Left ventricle myocardium inferior (tissue), 1 donor: ENCODE measurements at regions not wholly inside any gene's neighbourhood (a gene's known extent, or its start where the extent isn't known, plus 50 kb on each side); places are given as distances from the start of the nearest gene placed in this dataset.

Experiments used
- DNase-seq: peaks from one replicate; pipeline ENCODE4 v3.0.0-alpha.2; 2020
- H3K27ac ChIP-seq: fragments of 200-600 bp; replicated peaks from 2 replicates; pipeline ENCODE4 v1.8.0; 2021
- H3K27me3 ChIP-seq: fragments of 200-600 bp; 2 replicates; pipeline ENCODE4 v1.8.0; 2021; ENCODE audit warnings: low read depth
- H3K36me3 ChIP-seq: fragments of 200-600 bp; 2 replicates; pipeline ENCODE4 v1.8.0; 2021
- H3K4me1 ChIP-seq: fragments of 200-600 bp; 2 replicates; pipeline ENCODE4 v1.8.0; 2021
- H3K4me3 ChIP-seq: fragments of 200-600 bp; 2 replicates; pipeline ENCODE4 v1.8.0; 2021; ENCODE audit warnings: mild to moderate bottlenecking, moderate library complexity
- H3K9me3 ChIP-seq: fragments of 200-600 bp; replicated peaks from 2 replicates; pipeline ENCODE4 v1.8.0; 2021
- intact Hi-C: fragments of 100-400 bp; cut with micrococcal nuclease; formaldehyde crosslinking; loops from one replicate; pipeline ENCODE4 v1.11.0; 2022
- TF ChIP-seq, protein P1 (sequence below): fragments of 200-600 bp; IDR thresholded peaks from 2 replicates; pipeline ENCODE4 v1.8.0; 2021; ENCODE audit warnings: antibody characterized with exemption, mild to moderate bottlenecking, borderline replicate concordance
- donor health status: DM: no; HTN: yes; CAD: no; lungs with severe emphysema.

DNA sequence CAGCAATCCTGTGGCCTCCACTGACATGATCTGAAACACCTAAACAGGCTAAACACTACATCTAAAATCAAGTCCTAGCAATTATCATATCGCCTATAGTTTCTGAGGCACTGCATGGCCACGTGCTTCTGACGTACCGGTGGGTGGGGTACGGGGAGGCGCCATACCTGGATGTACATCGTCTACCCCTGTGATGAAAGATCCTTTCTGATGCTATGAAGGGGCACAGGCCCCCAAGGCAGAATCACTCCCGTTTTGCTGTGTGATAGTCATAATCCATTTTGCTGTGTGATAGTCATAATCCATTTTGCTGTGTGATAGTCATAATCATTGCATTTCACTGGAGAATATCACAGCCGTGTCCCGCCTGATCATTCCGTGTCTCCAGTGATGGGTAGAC is 118.7 kb upstream of the SOX1 start:
- Histone ChIP-seq H3K4me1 (no peaks in the 10 kb centered on the region), H3K36me3 (no peaks in the 10 kb centered on the region), H3K9me3 (peaks cover 19% of the 10 kb centered on the region), H3K4me3 (no peak overlapping the region), H3K27ac (no peak overlapping the region), H3K27me3 (peaks cover 87% of the 10 kb centered on the region)
- intact Hi-C loops, result no loop called here
- no peak for DNase-seq
- TF ChIP-seq, protein P1, sequence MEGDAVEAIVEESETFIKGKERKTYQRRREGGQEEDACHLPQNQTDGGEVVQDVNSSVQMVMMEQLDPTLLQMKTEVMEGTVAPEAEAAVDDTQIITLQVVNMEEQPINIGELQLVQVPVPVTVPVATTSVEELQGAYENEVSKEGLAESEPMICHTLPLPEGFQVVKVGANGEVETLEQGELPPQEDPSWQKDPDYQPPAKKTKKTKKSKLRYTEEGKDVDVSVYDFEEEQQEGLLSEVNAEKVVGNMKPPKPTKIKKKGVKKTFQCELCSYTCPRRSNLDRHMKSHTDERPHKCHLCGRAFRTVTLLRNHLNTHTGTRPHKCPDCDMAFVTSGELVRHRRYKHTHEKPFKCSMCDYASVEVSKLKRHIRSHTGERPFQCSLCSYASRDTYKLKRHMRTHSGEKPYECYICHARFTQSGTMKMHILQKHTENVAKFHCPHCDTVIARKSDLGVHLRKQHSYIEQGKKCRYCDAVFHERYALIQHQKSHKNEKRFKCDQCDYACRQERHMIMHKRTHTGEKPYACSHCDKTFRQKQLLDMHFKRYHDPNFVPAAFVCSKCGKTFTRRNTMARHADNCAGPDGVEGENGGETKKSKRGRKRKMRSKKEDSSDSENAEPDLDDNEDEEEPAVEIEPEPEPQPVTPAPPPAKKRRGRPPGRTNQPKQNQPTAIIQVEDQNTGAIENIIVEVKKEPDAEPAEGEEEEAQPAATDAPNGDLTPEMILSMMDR, result no peak

GRCh38 chr13:111948811-111949210 is 118.1 kb upstream of the SOX1 start:
- no peak overlapping the region for H3K27ac ChIP-seq
- no peak for DNase-seq
- TF ChIP-seq, protein P1, result no peak
- H3K4me1 ChIP-seq, result no peaks in the 10 kb centered on the region
- intact Hi-C loops, result no loop called here
- H3K9me3 ChIP-seq, result peaks cover 19% of the 10 kb centered on the region
- H3K27me3 ChIP-seq, result peaks cover 87% of the 10 kb centered on the region
- H3K36me3 ChIP-seq, result no peaks in the 10 kb centered on the region
- no peak overlapping the region for H3K4me3 ChIP-seq

DNA sequence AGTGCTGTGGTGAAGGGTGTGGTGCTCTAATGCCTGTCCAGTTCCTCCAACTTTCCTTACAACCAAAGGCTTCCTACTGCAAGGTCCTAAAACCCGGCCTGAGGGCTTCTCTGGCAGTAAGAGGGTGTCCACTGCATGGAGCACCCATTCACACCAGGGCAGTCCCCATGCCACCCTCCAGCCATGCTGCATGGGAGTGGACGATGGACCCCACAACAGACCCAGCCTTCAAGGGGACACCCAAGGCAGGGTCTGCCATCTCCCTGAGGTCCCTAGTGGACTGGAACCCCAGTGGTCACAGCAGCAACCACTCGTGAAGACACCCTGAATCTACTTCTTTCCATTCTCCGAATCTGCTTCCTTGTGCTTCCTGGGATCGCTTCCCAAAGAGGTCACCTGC is 117.6 kb upstream of the SOX1 start:
- no peaks in the 10 kb centered on the region for H3K4me1 ChIP-seq
- peaks cover 19% of the 10 kb centered on the region for H3K9me3 ChIP-seq
- TF ChIP-seq, protein P1, result no peak
- intact Hi-C loops, result no loop called here
- no peak overlapping the region for H3K27ac ChIP-seq
- H3K27me3 ChIP-seq, result peaks cover 88% of the 10 kb centered on the region
- H3K36me3 ChIP-seq, result no peaks in the 10 kb centered on the region
- no peak overlapping the region for H3K4me3 ChIP-seq
- DNase-seq, result no peak

DNA sequence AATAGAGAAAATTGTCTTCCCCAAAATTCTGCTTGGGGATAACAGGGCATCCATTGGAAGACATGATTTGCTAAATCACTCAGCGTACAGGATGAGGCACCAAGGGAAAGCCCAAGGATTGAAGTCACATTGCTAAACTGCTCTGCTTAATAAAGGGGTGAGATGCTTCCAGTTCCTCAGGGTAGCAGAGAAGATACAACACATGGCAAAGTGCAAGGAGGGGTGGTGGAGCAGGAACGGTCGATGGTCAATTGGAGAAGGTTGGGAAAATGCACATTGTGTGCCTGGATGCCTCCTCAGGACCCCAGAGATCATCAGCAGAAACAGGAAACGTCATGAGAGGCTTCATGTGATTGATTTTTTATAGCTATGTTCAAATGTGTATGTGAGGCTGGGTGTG is 116.3 kb upstream of the SOX1 start:
- no peaks in the 10 kb centered on the region for H3K36me3 ChIP-seq
- no peak overlapping the region for H3K27ac ChIP-seq
- TF ChIP-seq, protein P1, result no peak
- intact Hi-C loops, result no loop called here
- DNase-seq, result no peak
- no peak overlapping the region for H3K4me3 ChIP-seq
- peaks cover 91% of the 10 kb centered on the region for H3K27me3 ChIP-seq
- peaks cover 19% of the 10 kb centered on the region for H3K9me3 ChIP-seq
- no peaks in the 10 kb centered on the region for H3K4me1 ChIP-seq

GRCh38 chr13:111952032-111952431 is 114.9 kb upstream of the SOX1 start:
- Histone ChIP-seq H3K27ac (no peak overlapping the region), H3K9me3 (peaks cover 19% of the 10 kb centered on the region), H3K27me3 (peaks cover 92% of the 10 kb centered on the region), H3K36me3 (no peaks in the 10 kb centered on the region), H3K4me3 (no peak overlapping the region), H3K4me1 (no peaks in the 10 kb centered on the region)
- no peak for DNase-seq
- intact Hi-C loops, result no loop called here
- TF ChIP-seq, protein P1, result no peak

DNA sequence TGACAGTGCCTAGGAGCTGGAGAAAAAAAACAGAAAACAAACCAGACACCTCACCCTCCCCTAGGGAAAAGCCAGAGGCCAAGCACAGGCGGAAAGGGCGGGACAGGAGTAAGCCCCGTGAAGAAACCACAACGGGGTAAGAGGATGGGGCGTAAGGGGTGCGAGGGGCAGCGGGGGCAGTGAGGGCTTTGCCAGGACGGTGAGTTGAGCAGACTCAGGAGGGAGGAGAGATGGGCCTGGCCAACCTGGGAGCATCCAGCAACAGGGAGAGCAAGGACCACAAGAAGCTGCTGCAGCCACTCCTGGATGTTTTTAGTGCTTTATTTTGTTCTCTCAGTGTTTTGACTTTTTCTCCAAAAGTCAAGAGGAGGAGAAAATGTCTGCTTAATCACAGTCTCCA is 114.1 kb upstream of the SOX1 start:
- Histone ChIP-seq H3K36me3 (no peaks in the 10 kb centered on the region), H3K4me3 (no peak overlapping the region), H3K9me3 (peaks cover 19% of the 10 kb centered on the region), H3K27ac (no peak overlapping the region), H3K27me3 (peaks cover 94% of the 10 kb centered on the region), H3K4me1 (no peaks in the 10 kb centered on the region)
- no peak for DNase-seq
- intact Hi-C loops, result no loop called here
- TF ChIP-seq, protein P1, result no peak
